ENCODE measurements at regions not wholly inside any gene's neighbourhood (a gene's known extent, or its start where the extent isn't known, plus 50 kb on each side); places are given as distances from the start of the nearest gene placed in this dataset.
"Not testable (repeated sequence)": the region's sequence is repeated elsewhere in the genome, so short reads cannot be mapped to it uniquely, and the experiment has no call there.

DNA sequence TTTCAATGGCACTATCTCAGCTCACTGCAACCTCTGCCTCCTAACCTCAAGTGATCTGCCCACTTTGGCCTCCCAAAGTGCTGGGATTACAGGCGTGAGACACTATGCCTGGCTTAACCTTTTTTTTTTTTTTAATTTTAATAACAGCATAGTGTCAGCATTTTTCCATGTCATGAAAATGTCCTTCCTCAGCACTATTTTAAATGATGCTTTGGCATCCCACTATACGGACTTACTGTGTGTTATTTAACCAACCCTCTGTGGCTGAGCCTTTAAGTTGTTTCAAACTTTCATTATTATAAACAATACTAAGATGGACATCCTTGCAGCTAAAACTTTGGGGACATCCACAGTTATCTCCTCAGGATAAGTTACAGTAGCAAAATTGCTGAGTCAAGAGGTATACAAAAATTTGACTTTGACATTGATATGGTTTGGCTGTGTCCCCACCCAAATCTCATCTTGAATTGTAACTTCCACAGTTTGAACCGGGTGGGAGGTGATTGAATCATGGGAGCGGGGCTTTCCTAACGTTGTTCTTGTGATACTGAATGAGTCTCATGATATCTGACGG is 123.8 kb upstream of the JARID2 start:
- DNase-seq (ENCODE audit: low read depth), result no peak

DNA sequence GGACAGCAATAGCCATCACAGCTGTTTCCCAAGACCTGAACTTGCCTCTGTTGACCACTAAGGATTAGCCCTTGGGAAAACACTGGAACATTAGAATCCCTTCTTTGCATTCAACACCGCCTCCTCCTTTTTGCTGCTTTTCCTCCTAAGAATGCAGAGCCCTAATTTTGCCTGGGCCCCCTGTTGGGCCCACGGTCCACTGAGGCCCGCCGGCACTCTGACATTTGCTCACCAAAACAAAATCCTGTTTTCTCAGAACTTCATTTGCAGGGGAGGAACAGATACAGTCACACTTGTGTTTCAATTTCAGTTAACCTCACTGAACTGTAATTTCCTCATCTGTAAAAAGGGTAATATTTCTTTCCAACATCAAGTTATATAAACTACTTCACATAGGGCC is 116.0 kb upstream of the JARID2 start:
- no peak for DNase-seq (ENCODE audit: low read depth)

DNA sequence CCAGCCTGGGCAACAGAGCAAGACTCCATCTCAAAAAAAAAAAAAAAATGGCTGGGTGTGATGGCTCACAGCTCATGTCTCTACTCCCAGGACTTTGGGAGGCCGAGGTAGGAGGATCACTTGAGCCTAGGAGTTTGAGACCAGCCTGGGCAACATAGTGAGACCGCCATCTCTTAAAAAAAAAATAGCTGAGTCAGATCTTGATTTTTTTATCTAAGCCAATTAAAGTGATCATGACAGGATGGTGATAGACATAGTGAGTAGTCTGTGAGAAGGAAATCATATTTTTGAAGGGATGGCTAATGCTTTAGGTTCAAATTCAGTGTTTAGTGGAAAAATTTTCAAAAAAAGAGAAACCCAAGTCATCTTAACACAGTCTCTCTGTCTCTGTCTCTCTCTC is 114.6 kb upstream of the JARID2 start:
- no peak for DNase-seq (ENCODE audit: low read depth)

DNA sequence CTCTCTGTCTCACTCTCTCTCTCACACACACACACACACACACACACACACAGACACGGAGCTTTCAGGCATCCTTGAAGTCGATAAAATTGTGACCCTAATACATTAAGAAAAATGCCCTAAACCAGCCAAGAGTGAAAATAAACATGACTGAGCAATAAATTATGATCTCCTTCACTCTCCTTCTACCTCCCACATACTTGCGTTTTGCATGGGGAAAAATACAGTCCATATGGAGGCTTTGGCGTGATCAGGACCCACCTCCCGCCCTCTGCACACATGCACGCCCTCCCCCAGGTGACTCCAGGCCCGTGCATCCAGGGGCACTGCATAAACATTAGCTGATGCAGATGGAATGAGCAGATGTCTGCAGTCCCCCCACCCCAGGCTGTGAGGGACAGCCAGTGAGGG is 114.2 kb upstream of the JARID2 start:
- DNase-seq (ENCODE audit: low read depth), result peak; percentile 17

DNA sequence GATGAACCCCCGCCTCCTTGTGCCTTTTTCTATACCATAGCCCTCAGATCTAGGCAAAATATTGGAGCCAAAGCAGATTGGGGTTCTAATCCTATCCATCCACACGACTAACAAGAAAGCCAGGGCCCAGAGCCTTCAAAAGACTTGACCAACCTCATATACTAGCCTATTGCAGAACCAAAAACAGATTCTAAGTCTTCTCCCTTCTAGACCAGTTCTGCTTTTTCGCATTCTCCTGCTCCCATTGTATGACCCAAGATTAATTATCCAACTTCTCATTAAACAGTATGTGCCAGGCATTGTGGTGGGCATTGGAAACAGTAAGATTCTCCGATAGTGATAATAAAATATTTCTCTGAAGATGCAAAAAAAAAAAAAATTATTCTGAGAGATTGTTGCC is 113.7 kb upstream of the JARID2 start:
- DNase-seq (ENCODE audit: low read depth), result no peak

DNA sequence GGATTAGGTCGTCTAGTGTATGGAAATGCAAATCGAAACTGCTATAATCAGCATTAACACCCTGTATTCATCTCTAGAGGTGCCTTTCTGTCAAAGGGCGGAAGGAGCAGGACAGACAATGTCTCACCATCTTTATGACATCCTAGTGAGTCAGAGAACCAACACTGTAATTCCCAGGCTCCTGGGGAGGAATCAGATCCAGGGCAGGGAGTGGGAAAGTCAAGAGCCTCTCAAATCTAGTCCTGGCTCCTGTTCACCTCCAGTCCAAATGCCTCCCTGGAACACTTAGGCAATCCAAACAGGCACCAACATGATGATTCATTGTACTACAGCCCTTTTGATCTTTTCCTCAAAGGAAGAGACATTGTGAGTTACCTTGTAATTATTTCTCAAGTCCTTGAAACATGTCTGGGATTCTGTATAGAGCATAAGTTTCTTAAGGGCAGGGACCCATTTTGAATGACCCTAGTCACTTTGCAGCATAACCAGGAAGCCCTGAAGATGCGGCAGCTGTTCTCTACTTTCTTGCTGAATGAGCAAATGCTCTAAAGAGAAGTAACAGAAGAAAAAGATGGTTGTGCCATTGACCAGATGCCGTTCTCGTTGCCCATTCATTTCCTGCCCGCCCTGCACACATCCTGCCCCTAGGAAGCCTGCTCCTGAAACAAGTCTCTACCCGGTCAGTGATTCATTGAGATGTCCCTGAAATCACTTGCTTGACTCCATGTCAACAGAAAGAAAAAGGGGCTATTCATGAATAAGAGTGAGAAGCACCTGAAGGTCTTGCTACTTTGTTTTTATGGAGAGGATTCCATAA is 112.8 kb upstream of the JARID2 start:
- DNase-seq (ENCODE audit: low read depth), result peak; percentile 82

DNA sequence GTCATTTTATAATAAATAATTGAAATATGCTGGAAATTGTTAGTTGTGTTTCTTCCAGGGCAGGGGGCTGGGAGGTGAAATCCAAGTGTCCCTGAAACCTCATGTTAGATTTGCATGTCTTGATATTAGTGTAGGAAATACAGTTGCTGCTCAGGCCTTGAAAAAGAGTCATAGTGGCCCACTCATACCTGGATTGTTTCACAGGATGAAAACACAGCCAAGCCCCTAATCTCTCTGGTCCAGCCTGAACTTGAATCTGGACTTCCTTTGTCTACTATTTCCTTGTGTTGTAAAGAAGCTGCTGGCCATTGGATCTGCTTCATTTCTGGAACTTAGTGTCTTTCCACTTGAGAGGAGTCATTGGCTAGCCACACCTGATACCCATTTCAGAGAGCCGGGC is 108.8 kb upstream of the JARID2 start:
- no peak for DNase-seq (ENCODE audit: low read depth)

DNA sequence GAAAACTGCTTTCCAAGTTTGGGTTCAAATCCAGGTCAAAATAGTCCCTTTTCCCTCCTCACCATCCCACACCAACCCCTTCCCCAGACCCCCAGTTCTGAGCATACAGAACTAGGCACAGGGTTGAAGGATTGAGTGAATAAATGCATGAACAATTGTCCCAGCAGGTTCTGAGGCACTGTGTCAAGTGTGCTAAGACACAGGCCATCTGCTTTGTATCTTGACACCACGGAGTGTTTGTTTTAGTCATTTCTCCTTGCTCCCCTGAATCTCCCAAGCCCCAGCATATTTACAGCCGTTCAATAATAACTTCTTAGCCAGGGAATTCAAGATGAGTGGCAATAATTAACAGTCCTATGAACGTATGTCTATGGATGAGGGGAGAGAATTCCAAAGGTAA is 102.8 kb upstream of the JARID2 start:
- no peak for DNase-seq (ENCODE audit: low read depth)

DNA sequence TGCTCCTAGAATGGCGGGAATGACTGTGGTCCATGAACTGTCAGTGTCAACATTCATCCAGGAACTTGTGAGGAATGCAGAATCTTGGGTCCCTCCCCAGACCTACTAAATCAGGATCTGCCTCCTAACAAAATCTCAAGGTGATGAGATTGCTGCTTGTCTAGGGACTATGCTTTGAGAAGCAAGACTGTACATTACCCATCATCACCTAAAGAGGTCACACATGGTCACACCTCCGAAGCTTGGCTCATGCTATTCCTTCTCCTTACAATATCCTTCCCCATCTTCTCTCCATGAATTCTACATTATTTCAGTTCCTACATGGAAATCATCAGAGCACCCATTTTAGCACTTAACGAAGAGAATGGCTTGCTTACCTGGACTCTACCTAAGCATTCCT is 102.3 kb upstream of the JARID2 start:
- DNase-seq (ENCODE audit: low read depth), result no peak

DNA sequence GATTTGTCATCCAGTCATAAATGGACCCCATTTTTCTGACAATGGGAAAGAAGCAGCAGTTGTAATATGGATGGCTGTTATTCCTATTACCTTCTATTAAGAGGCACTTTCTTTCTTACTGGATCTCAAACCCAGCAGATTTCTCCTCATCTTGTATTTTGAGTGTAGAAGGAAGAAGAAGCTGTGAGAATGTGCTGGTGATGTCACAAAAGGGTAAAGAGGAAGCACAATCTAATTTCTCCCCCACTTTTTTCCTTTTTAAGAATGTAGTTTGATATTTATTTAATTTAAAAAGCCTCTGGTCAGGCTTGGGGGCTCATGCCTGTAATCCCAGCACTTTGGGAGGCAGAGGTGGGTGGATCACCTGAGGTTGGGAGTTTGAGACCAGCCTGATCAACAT is 100.0 kb upstream of the JARID2 start:
- DNase-seq (ENCODE audit: low read depth), result no peak

DNA sequence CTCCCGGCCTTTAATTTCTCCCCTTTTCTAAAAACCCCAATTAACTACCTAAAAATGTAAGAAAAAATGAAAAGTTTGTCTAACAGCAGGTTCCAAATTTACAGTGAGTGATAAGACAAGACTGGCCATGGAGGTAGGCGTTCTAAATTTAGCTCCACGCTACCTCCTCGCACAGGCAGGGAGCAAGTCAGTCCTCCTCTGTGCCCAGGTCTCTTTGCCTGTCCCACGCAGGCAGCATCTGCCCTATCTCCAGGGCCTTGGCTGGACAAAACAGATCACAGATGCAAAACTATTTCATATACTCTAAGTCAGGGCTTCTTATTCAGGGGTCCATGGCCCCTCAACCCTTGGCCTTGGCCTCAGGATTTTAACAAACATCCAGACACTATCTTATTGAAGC is 98.0 kb upstream of the JARID2 start:
- no peak for DNase-seq (ENCODE audit: low read depth)

DNA sequence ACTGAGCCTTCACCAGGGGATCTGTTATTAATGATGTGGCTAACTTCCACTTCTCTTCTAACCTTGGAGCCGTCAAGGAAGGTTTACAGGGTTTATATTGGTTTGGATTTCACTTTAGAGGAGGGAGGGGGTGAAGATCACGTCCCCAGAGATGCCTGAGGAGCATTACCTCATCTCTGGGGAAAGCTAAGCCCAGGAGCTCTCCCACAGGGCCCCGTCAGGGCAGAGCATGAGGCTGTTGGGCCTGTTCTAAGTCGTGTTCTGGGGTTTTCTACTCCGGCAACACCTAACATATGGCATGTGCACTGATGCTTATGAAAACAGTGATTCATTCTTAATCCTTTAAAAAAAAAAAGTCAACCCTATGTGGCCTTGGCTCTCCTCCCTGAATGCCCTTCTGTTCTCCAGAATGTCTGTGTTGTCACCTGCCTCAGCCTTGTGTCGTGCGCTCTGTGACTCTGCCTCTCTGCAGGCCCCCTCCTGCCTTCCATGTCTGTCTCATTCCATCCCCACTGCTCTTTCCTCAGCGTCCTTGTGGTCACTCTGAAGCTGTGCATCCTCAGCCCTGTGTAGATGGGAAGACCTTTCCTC is 97.4 kb upstream of the JARID2 start:
- peak; percentile 45 for DNase-seq (ENCODE audit: low read depth)

DNA sequence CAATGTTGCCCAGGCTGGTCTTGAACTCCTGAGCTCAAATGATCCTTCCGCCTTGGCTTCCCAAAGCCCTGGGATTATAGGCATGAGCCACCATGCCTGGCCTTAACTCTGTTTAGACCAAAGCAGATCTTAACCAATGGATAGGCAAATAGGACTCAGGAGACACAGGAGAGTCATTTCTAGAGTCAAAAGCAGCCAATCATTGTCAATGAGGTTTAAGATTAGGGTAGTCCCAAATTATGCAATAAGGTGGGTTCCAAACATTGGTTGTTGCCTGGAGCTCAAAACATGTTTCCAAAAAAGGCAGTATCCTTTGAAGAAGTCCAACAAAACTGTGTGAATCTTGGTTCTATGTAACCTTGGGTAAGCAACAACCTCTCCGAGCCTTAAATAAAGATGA is 95.7 kb upstream of the JARID2 start:
- no peak for DNase-seq (ENCODE audit: low read depth)

DNA sequence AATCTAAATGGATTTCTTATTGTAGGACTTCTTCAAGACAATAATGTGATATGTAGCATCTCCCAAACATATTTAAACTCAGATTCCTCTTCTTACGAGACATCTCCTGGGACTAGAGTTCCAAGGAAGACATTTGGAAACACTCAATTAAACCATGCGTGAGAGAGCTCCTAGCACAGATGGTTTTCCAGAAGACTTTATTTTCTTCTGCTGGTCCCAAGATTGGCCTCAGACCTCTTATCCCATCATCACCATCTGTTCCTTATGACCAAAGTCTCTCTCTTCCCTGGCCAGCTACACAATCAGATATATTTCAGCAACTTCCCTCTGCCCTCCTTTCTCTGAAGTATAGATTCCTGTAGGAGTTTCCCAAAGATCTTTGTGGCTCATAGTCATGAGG is 93.2 kb upstream of the JARID2 start:
- no peak for DNase-seq (ENCODE audit: low read depth)

DNA sequence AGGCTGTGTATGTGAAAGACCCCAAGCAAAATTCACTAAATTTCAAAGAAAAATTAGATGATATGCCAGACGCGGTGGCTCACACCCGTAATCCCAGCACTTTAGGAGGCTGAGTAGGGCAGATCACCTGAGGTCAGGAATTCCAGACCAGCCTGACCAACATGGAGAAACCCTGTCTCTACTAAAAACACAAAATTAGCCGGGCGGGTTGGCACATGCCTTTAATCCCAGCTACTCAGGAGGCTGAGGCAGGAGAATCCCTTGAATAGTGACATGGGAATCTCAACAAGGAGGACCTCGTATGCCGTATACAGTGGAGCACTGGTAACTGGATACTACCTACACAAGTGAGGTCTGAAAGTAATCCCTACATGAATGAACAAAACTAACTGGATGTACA is 92.7 kb upstream of the JARID2 start:
- DNase-seq (ENCODE audit: low read depth), result no peak

DNA sequence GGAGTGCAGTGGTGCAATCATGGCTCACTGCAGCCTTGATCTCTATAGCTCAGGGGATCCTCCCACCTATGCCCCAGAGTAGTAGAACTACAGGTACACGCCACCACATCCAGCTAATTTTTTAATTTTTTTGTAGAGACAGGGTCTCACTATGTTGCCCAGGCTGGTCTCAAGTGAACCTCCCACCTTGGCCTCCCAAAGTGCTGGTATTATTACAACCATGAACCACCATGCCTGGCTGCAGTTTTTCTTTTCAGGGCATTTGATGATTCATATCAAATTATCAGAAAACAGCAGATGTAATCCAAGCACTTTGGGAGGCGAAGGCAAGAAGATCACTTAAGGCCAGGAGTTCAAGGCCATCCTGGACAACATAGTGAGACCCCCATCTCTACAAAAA is 88.4 kb upstream of the JARID2 start:
- DNase-seq (ENCODE audit: low read depth), result no peak

DNA sequence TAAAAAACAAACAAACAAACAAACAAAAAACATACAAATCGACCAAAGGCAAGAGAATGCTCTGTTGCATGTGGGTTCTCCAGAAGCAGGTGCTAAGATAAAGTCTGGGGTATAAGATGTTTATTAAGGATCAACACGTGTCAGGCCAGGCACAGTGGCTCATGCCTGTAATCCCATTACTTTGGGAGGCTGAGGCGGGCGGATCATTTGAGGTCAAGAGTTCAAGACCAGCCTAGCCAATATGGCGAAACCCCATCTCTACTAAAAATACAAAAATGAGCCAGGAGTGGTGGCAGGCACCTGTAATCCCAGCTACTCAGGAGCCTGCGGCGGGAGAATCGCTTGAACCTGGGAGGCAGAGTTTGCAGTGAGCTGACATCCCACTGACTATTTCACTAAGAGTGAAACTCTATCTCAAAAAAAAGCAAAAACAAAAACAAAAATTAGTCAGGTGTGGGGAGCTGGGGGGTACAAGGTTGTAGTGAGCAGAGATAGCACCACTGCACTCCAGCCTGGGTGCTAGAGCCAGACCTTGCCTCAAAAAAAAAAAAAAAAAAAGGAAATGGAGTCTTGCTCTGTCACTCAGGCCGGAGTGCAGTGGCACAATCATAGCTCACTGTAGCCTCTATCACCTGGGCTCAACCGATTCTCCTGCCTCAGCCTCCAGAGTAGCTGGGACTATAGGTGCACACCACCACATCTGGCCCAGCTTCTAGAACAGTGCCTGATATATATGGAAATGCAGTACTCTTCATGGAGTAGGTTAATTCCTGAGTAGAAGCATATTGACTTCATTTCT is 86.8 kb upstream of the JARID2 start:
- DNase-seq (ENCODE audit: low read depth), result no peak

DNA sequence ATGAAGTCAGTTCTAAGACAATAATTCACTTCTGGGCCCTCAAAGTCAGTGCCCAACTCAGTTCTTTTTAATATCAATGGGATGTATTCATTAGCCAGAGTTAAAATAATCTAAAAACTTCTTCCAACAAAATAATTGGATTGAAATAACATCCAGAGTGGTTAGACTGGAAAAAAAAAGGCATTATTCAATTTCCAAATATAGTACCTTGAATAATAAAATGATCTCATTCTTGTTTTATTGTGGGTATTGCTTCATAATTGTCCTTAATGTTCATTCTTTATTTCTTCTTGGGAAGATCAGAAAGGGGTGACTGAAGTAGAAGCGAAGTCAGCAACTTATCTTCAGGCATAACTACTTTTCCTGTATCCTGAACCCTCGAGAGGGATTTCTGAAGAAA is 85.1 kb upstream of the JARID2 start:
- DNase-seq (ENCODE audit: low read depth), result no peak

DNA sequence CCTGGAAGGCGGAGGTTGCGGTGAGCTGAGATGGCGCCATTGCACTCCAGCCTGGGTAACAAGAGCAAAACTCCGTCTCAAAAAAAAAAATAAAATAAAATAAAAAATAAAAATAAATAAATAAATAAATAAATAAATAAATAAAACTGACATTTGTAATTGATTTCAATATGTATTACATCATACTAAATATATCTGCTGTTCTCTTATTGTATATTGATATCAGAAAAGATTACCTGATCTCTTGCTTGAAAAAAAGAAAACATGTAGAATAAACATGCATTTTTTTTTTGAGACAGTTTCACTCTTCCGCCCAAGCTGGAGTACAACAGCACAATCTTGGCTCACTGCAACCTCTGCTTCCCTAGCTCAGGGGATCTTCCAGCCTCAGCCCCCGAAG is 81.0 kb upstream of the JARID2 start:
- DNase-seq (ENCODE audit: low read depth), result not testable (repeated sequence)

DNA sequence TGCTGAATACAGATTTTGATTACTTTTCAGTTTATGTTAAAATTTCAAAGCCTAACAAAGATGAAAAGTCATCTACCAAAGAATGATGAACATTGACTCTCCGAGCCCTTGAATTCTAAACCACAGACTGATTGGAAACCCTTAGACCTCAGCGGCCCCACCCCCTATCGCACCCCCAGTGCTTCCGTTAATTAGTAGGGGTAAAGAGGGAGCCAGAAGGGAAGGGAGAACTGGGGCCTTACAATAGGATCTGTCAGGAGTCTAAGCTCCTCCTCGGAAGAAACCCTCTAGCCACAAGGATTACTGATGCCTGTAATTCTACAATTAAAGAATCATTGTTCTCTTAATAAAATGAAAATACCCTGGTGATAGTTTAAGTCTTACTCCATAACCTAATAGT is 79.7 kb upstream of the JARID2 start:
- DNase-seq (ENCODE audit: low read depth), result no peak

DNA sequence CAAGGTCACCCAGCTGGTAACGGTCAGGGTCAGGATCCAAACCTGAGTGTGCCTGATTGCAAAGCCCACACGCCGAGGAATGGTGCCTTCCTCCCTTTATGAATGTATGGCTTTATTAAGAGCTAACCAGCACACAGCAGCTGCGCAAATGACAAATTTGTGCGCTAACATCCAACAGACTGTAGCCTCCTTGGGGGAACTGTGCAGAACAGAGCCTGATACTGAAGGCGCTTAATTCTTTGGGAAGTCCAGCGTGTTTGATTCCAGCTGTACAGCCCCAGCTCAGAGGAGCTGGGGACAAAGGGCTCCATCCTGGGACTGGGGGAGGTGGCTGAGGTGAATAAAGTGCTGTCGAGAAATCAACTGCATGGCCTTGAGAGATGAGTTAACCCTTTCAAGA is 75.7 kb upstream of the JARID2 start:
- no peak for DNase-seq (ENCODE audit: low read depth)

DNA sequence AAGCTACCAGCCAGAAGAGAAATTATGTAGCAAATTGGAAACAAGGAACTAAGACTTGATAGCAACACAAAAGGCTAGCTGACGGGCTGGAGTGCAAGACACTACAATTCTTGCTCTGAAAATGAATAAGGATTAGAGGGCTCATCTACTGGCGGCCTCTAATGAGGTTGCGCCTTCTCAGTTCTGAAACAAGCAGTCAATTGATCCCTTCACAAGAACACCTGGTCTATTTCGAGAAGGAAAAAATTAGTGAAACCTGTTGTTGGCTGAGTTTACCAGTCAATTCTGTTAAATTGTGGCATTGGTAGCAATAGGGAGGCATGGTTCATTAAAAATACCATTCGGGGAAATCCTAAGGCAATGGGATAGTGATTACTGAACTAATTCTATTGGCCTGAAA is 74.8 kb upstream of the JARID2 start:
- no peak for DNase-seq (ENCODE audit: low read depth)

DNA sequence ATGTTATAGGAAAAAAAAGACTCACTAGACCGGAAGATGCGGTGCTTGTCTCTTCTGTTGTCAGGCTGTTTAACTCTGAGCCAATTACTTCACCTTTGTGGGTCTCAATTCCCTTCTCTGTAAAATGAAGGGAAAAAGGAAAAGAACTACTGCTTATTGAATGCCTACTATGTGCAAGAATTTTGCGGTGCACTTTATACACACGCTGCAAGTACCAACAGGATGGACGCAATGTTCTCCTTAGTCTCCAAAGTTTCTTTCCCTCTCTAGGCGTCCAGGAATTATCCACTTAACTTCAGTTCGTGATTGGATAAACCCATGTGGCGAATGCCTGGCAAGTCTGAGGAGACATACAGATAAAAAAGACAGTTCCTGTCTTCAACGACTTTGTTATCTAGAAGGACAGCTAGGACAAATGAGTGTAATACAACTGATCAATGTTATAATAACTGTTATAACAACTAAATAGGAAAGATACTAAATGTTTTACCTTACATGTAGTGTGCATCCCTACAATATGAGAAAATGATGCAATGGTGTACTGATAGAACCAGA is 69.0 kb upstream of the JARID2 start:
- DNase-seq (ENCODE audit: low read depth), result no peak
